HCT116 (cell line): ENCODE measurements at regions not wholly inside any gene's neighbourhood (a gene's known extent, or its start where the extent isn't known, plus 50 kb on each side); places are given as distances from the start of the nearest gene placed in this dataset.

Experiments used
- EZH2 ChIP-seq: fragments of 200-600 bp; sonication (generic); IDR thresholded peaks from 2 replicates; pipeline ENCODE4 v1.6.1; 2017; ENCODE audit warnings: antibody characterized with exemption, mixed run types
- FOSL1 ChIP-seq: IDR thresholded peaks from 2 replicates; pipeline ENCODE4 v1.6.1; 2012; ENCODE audit warnings: low read depth
- JUND ChIP-seq: IDR thresholded peaks from 2 replicates; pipeline ENCODE4 v1.6.1; 2012
- POLR2A ChIP-seq: IDR thresholded peaks from 2 replicates; pipeline ENCODE4 v1.7.0; 2011; ENCODE audit warnings: borderline replicate concordance; ENCODE audit not compliant: insufficient read depth, insufficient read length; ENCODE audit errors: extremely low read depth
- POLR2AphosphoS5 ChIP-seq: IDR thresholded peaks from 2 replicates; pipeline ENCODE4 v1.6.1; 2011; ENCODE audit warnings: mild to moderate bottlenecking, low read depth, low read length, moderate library complexity
- YY1 ChIP-seq: IDR thresholded peaks from 2 replicates; pipeline ENCODE4 v1.6.1; 2011; ENCODE audit warnings: low read length, low read depth, moderate library complexity, mild to moderate bottlenecking; ENCODE audit not compliant: insufficient replicate concordance; ENCODE audit errors: extremely low read depth
- TF ChIP-seq, protein P1 (sequence below), 3 experiments: fragments of 200-600 bp in 1 of 3; sonication (generic) in 1 of 3; IDR thresholded peaks in 2 of 3; conservative IDR thresholded peaks in 1 of 3; 2 replicates each; pipeline ENCODE4 v1.5.1; 2012 to 2017; ENCODE audit warnings: low read depth in 2 of 3, low read length in 2 of 3, antibody characterized with exemption in 1 of 3, borderline replicate concordance in 1 of 3, control low read depth in 1 of 3, mild to moderate bottlenecking in 1 of 3, mixed read lengths in 1 of 3, mixed run types in 1 of 3, moderate library complexity in 1 of 3; ENCODE audit not compliant: insufficient read depth in 1 of 3
- TF ChIP-seq, protein P2 (sequence below): IDR thresholded peaks from 2 replicates; pipeline ENCODE4 v1.6.1; 2012; ENCODE audit warnings: low read depth

DNA sequence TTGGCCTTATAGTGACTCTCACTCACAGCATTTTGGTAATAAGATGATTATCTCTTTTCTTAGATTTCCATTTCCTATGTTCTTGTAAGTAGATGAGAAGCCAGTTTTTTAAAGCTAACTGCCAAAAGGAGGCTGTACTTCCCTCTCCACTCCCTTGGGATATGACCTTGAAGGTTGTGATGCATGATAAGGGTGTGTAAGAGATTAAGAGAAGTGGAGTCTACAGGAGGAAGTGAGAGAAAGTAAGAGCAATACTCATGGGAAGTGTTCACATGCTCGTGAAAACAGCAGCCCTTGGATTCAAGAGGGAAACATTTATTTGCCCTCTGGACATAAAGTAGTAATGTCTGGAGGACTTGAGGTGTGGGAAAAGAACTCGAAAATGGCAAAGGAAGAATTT lies 171.5 kb downstream of the EVA1A start:
- TF ChIP-seq POLR2A (no peak), EZH2 (no peak), FOSL1 (no peak), YY1 (no peak), JUND (no peak), POLR2AphosphoS5 (no peak)
- TF ChIP-seq, protein P1, sequence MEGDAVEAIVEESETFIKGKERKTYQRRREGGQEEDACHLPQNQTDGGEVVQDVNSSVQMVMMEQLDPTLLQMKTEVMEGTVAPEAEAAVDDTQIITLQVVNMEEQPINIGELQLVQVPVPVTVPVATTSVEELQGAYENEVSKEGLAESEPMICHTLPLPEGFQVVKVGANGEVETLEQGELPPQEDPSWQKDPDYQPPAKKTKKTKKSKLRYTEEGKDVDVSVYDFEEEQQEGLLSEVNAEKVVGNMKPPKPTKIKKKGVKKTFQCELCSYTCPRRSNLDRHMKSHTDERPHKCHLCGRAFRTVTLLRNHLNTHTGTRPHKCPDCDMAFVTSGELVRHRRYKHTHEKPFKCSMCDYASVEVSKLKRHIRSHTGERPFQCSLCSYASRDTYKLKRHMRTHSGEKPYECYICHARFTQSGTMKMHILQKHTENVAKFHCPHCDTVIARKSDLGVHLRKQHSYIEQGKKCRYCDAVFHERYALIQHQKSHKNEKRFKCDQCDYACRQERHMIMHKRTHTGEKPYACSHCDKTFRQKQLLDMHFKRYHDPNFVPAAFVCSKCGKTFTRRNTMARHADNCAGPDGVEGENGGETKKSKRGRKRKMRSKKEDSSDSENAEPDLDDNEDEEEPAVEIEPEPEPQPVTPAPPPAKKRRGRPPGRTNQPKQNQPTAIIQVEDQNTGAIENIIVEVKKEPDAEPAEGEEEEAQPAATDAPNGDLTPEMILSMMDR (IDR thresholded peaks at IDR 0.05 in 2 of 3, conservative IDR thresholded peaks at IDR 0.05 in 1 of 3; ENCODE audit: borderline replicate concordance in 1 of 3, insufficient read depth in 1 of 3, low read depth in 2 of 3, low read length in 2 of 3), result no peak
- TF ChIP-seq, protein P2, sequence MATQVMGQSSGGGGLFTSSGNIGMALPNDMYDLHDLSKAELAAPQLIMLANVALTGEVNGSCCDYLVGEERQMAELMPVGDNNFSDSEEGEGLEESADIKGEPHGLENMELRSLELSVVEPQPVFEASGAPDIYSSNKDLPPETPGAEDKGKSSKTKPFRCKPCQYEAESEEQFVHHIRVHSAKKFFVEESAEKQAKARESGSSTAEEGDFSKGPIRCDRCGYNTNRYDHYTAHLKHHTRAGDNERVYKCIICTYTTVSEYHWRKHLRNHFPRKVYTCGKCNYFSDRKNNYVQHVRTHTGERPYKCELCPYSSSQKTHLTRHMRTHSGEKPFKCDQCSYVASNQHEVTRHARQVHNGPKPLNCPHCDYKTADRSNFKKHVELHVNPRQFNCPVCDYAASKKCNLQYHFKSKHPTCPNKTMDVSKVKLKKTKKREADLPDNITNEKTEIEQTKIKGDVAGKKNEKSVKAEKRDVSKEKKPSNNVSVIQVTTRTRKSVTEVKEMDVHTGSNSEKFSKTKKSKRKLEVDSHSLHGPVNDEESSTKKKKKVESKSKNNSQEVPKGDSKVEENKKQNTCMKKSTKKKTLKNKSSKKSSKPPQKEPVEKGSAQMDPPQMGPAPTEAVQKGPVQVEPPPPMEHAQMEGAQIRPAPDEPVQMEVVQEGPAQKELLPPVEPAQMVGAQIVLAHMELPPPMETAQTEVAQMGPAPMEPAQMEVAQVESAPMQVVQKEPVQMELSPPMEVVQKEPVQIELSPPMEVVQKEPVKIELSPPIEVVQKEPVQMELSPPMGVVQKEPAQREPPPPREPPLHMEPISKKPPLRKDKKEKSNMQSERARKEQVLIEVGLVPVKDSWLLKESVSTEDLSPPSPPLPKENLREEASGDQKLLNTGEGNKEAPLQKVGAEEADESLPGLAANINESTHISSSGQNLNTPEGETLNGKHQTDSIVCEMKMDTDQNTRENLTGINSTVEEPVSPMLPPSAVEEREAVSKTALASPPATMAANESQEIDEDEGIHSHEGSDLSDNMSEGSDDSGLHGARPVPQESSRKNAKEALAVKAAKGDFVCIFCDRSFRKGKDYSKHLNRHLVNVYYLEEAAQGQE, result no peak
